ES-I3 (cell line): ENCODE measurements at regions not wholly inside any gene's neighbourhood (a gene's known extent, or its start where the extent isn't known, plus 50 kb on each side); places are given as distances from the start of the nearest gene placed in this dataset.

Source experiments
- H3K36me3 ChIP-seq: 2 replicates; pipeline ENCODE4 v1.6.1; 2013; ENCODE audit warnings: mild to moderate bottlenecking, low read length, control low read depth, moderate library complexity; ENCODE audit not compliant: insufficient read depth
- H3K4me1 ChIP-seq: 2 replicates; pipeline ENCODE4 v1.6.1; 2013; ENCODE audit warnings: mild to moderate bottlenecking, control low read depth, low read length; ENCODE audit not compliant: insufficient read depth
- H3K9ac ChIP-seq: 2 replicates; pipeline ENCODE4 v1.6.1; 2013; ENCODE audit warnings: low read depth, mild to moderate bottlenecking, low read length, moderate library complexity
- H3K9me3 ChIP-seq: 2 replicates; pipeline ENCODE4 v1.6.1; 2013; ENCODE audit warnings: mild to moderate bottlenecking, low read length, moderate library complexity; ENCODE audit not compliant: control insufficient read depth, insufficient read depth

- no peaks in the 10 kb centered on the region for H3K4me1 ChIP-seq
- no peaks in the 10 kb centered on the region for H3K36me3 ChIP-seq
- H3K9me3 ChIP-seq: no peaks in the 10 kb centered on the region
- no peak overlapping the region for H3K9ac ChIP-seq
These were observed 772.5 kb downstream of the NR2F1-AS1 start for GRCh38 chr5:92808474-92808873.

GRCh38 chr5:92807085-92807484 lies 773.9 kb downstream of the NR2F1-AS1 start:
- Histone ChIP-seq H3K4me1 (no peaks in the 10 kb centered on the region), H3K9me3 (no peaks in the 10 kb centered on the region), H3K9ac (no peak overlapping the region), H3K36me3 (no peaks in the 10 kb centered on the region)

GRCh38 chr5:92805446-92805845 lies 775.6 kb downstream of the NR2F1-AS1 start:
- Histone ChIP-seq H3K4me1 (no peaks in the 10 kb centered on the region), H3K9ac (no peak overlapping the region), H3K36me3 (no peaks in the 10 kb centered on the region), H3K9me3 (no peaks in the 10 kb centered on the region)

GRCh38 chr5:92801911-92802310 lies 779.1 kb downstream of the NR2F1-AS1 start:
- H3K9ac ChIP-seq: no peak overlapping the region

GRCh38 chr5:92800365-92800764 lies 780.7 kb downstream of the NR2F1-AS1 start:
- no peaks in the 10 kb centered on the region; the same call in 1 of the 2 replicates for H3K9me3 ChIP-seq

More at GRCh38 chr5:92801911-92802310, 779.1 kb downstream of the NR2F1-AS1 start:
- Histone ChIP-seq H3K4me1 (no peaks in the 10 kb centered on the region), H3K9me3 (no peaks in the 10 kb centered on the region; the same call in 1 of the 2 replicates), H3K36me3 (no peaks in the 10 kb centered on the region)

GRCh38 chr5:92795633-92796032 lies 785.4 kb downstream of the NR2F1-AS1 start:
- Histone ChIP-seq H3K9me3 (peaks cover 3% of the 10 kb centered on the region; the same call in 1 of the 2 replicates), H3K4me1 (no peaks in the 10 kb centered on the region), H3K36me3 (no peaks in the 10 kb centered on the region), H3K9ac (no peak overlapping the region)

More at GRCh38 chr5:92800365-92800764, 780.7 kb downstream of the NR2F1-AS1 start:
- Histone ChIP-seq H3K36me3 (no peaks in the 10 kb centered on the region), H3K4me1 (no peaks in the 10 kb centered on the region), H3K9ac (no peak overlapping the region)

GRCh38 chr5:92780057-92780456 lies 801.0 kb downstream of the NR2F1-AS1 start:
- Histone ChIP-seq H3K36me3 (no peaks in the 10 kb centered on the region), H3K9me3 (no peaks in the 10 kb centered on the region), H3K9ac (no peak overlapping the region), H3K4me1 (peaks cover 17% of the 10 kb centered on the region)

GRCh38 chr5:92779536-92779935 lies 801.5 kb downstream of the NR2F1-AS1 start:
- H3K9me3 ChIP-seq: no peaks in the 10 kb centered on the region
- H3K9ac ChIP-seq: no peak overlapping the region
- H3K36me3 ChIP-seq: no peaks in the 10 kb centered on the region
- H3K4me1 ChIP-seq: peaks cover 17% of the 10 kb centered on the region

GRCh38 chr5:92778261-92778660 lies 802.8 kb downstream of the NR2F1-AS1 start:
- Histone ChIP-seq H3K9ac (no peak overlapping the region), H3K9me3 (no peaks in the 10 kb centered on the region), H3K36me3 (no peaks in the 10 kb centered on the region), H3K4me1 (peaks cover 17% of the 10 kb centered on the region)

GRCh38 chr5:92777421-92777820 lies 803.6 kb downstream of the NR2F1-AS1 start:
- Histone ChIP-seq H3K4me1 (peaks cover 17% of the 10 kb centered on the region), H3K36me3 (no peaks in the 10 kb centered on the region)

GRCh38 chr5:92775711-92776615 lies 805.1 kb downstream of the NR2F1-AS1 start:
- no peaks in the 10 kb centered on the region for H3K36me3 ChIP-seq
- no peaks in the 10 kb centered on the region for H3K9me3 ChIP-seq
- H3K4me1 ChIP-seq: peaks cover 17% of the 10 kb centered on the region
- no peak overlapping the region for H3K9ac ChIP-seq

More at GRCh38 chr5:92777421-92777820, 803.6 kb downstream of the NR2F1-AS1 start:
- Histone ChIP-seq H3K9ac (no peak overlapping the region), H3K9me3 (no peaks in the 10 kb centered on the region)

GRCh38 chr5:92769978-92770377 lies 811.0 kb downstream of the NR2F1-AS1 start:
- Histone ChIP-seq H3K36me3 (no peaks in the 10 kb centered on the region), H3K9me3 (no peaks in the 10 kb centered on the region), H3K9ac (no peak overlapping the region), H3K4me1 (no peaks in the 10 kb centered on the region)

- no peaks in the 10 kb centered on the region for H3K4me1 ChIP-seq
- no peaks in the 10 kb centered on the region for H3K36me3 ChIP-seq
- no peak overlapping the region for H3K9ac ChIP-seq
- H3K9me3 ChIP-seq: no peaks in the 10 kb centered on the region
These were observed 819.4 kb downstream of the NR2F1-AS1 start for GRCh38 chr5:92761585-92761984.

GRCh38 chr5:92760550-92760949 lies 820.5 kb downstream of the NR2F1-AS1 start:
- H3K9ac ChIP-seq: no peak overlapping the region
- no peaks in the 10 kb centered on the region for H3K4me1 ChIP-seq
- no peaks in the 10 kb centered on the region for H3K9me3 ChIP-seq
- no peaks in the 10 kb centered on the region for H3K36me3 ChIP-seq

- Histone ChIP-seq H3K36me3 (no peaks in the 10 kb centered on the region), H3K4me1 (no peaks in the 10 kb centered on the region), H3K9ac (no peak overlapping the region), H3K9me3 (no peaks in the 10 kb centered on the region)
These were observed 822.5 kb downstream of the NR2F1-AS1 start for GRCh38 chr5:92758552-92758951.
